Left lung (tissue), 4 donors: ENCODE measurements at regions not wholly inside any gene's neighbourhood (a gene's known extent, or its start where the extent isn't known, plus 50 kb on each side); places are given as distances from the start of the nearest gene placed in this dataset.

Source experiments
- ATAC-seq: fragments of 200-7000 bp; cut with Tn5 transposase; one replicate; pipeline ENCODE4 v1.9.1; 2020; ENCODE audit warnings: moderate library complexity
- DNase-seq, 4 donors: peaks; one replicate each; pipeline ENCODE4 v3.0.0-alpha.2; 2013 to 2020
- H3K27ac ChIP-seq, 2 donors: fragments of 200-600 bp; sonication (generic) in 1 of 2; one replicate each; pipeline versions ENCODE4 v1.5.0 to v1.8.0; 2020 to 2021
- H3K27me3 ChIP-seq, 2 donors: fragments of 200-600 bp; sonication (generic) in 1 of 2; one replicate each; pipeline versions ENCODE4 v1.5.0 to v1.8.0; 2020 to 2021
- H3K36me3 ChIP-seq, 2 donors: fragments of 200-600 bp; sonication (generic) in 1 of 2; one replicate each; pipeline versions ENCODE4 v1.5.0 to v1.8.0; 2020 to 2021
- H3K4me1 ChIP-seq, 2 donors: fragments of 200-600 bp; one replicate each; pipeline ENCODE4 v1.8.0; 2021
- H3K4me3 ChIP-seq, 2 donors: fragments of 200-600 bp; sonication (generic) in 1 of 2; one replicate each; pipeline versions ENCODE4 v1.5.0 to v1.8.0; 2020 to 2021; ENCODE audit warnings: mild to moderate bottlenecking in 1 of 2
- H3K9me3 ChIP-seq, 2 donors: fragments of 200-600 bp; sonication (generic) in 1 of 2; one replicate each; pipeline versions ENCODE4 v1.5.0 to v1.8.0; 2020 to 2021
- intact Hi-C, 2 donors: fragments of 100-400 bp; cut with DNase I; formaldehyde crosslinking; loops; one replicate each; pipeline versions ENCODE4 v1.11.2 to v1.14.2; 2022
- TF ChIP-seq, protein P1 (sequence below), 2 donors: fragments of 200-600 bp; sonication (generic) in 1 of 2; IDR thresholded peaks; one replicate each; pipeline versions ENCODE4 v1.5.0 to v1.8.0; 2021; ENCODE audit warnings: antibody characterized with exemption in 2 of 2
- donor health status: DM: no; HTN: yes; CAD: no.
- donor health status: DM: no; HTN: no; CAD: no.

DNA sequence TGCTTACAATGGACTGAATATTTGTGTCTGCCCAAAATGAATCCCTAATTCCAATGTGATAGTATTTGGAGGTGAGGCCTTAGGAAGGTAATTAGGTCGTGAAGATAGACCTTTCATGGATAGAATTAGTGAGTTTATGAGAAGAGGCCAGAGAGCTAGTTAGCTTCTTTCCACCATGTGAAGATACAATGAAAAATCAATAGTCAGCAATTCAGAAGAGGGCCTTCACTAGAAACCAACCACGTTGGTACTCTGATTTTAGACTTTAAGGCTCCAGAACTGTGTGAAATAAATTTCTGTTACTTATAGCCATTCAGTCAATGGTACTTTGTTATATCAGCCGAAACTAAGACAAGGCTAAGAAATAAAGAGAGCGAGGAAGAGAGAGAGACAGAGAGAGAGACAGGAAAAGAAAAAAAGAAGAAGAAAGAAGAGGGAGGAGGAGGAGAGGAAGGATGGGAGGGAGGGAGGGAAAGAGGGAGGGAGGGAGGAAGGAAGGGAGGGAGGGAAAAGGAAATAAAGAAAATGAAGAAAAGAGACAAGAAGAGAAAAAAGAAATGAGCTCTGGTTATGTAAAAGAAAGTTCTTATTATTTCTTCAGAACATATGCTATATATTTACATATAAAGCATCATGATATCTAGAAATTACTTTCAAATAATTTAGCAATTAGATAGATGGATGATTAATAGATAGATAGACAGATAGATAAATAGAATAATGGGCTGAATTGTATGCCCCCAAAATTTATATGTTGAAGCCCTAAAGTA lies 1725.3 kb downstream of the EFNA5 start:
- no peaks in the 10 kb centered on the region for H3K27me3 ChIP-seq

DNA sequence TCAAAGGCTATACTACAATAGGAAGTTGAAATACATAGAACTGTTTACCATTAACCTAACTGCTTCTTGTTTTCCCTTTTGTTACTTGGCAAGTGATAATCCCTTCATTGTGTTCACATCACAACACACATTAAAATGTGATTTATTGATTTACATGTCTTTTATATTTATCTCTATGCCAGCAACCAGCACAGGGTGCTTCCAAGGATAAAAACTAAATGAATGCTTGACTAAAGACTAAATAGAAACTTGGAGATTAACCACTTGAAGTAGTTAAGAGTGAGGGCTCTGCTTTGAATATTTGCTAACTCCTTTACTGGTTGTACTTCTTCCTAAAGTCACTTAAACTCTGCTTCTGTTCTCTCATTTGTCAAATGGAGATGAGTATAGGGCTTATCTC lies 1730.6 kb downstream of the EFNA5 start:
- no peak for DNase-seq
- TF ChIP-seq, protein P1, sequence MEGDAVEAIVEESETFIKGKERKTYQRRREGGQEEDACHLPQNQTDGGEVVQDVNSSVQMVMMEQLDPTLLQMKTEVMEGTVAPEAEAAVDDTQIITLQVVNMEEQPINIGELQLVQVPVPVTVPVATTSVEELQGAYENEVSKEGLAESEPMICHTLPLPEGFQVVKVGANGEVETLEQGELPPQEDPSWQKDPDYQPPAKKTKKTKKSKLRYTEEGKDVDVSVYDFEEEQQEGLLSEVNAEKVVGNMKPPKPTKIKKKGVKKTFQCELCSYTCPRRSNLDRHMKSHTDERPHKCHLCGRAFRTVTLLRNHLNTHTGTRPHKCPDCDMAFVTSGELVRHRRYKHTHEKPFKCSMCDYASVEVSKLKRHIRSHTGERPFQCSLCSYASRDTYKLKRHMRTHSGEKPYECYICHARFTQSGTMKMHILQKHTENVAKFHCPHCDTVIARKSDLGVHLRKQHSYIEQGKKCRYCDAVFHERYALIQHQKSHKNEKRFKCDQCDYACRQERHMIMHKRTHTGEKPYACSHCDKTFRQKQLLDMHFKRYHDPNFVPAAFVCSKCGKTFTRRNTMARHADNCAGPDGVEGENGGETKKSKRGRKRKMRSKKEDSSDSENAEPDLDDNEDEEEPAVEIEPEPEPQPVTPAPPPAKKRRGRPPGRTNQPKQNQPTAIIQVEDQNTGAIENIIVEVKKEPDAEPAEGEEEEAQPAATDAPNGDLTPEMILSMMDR (IDR thresholded peaks at IDR 0.05) = no peak

More for the DNA sequence above, 1725.3 kb downstream of the EFNA5 start:
- Histone ChIP-seq H3K4me3 (no peak overlapping the region), H3K4me1 (no peaks in the 10 kb centered on the region), H3K27ac (no peak overlapping the region), H3K9me3 (no peaks in the 10 kb centered on the region), H3K36me3 (no peaks in the 10 kb centered on the region)
- TF ChIP-seq, protein P1 (IDR thresholded peaks at IDR 0.05) = no peak
- no peak for DNase-seq
- intact Hi-C loops = no loop called here
- ATAC-seq = no peak

DNA sequence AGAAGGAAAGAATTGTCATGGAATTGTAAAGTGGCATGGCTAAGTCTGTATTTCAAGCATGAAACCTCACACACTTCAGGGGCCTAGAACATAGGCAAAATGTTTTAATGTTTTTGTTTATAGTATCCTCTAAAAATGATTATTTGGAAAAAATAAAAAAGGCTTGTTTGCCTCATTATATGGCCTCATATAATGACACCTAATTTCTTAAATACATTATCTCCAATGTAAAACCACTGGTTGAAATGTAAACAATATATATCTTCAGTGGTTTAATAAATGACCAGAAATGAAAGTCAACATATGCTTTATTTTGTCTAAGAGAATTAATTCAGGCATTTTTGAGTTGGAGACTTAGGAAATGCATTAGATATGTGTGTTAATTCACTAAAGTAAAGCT lies 1736.6 kb downstream of the EFNA5 start:
- TF ChIP-seq, protein P1 (IDR thresholded peaks at IDR 0.05) = no peak
- ATAC-seq (no peak), DNase-seq (no peak)
- no peaks in the 10 kb centered on the region for H3K4me1 ChIP-seq
- peaks cover 0 to 8% of the 10 kb centered on the region in 2 donors for H3K9me3 ChIP-seq
- H3K36me3 ChIP-seq = no peaks in the 10 kb centered on the region
- no peak overlapping the region for H3K4me3 ChIP-seq
- H3K27me3 ChIP-seq = no peaks in the 10 kb centered on the region
- intact Hi-C loops = no loop called here
- no peak overlapping the region for H3K27ac ChIP-seq

More for the DNA sequence above, 1730.6 kb downstream of the EFNA5 start:
- H3K27ac ChIP-seq = no peak overlapping the region
- H3K9me3 ChIP-seq = peaks cover 0 to 8% of the 10 kb centered on the region in 2 donors
- no peaks in the 10 kb centered on the region for H3K36me3 ChIP-seq
- intact Hi-C loops = no loop called here
- no peaks in the 10 kb centered on the region for H3K27me3 ChIP-seq
- ATAC-seq = no peak
- H3K4me3 ChIP-seq = no peak overlapping the region
- no peaks in the 10 kb centered on the region for H3K4me1 ChIP-seq

DNA sequence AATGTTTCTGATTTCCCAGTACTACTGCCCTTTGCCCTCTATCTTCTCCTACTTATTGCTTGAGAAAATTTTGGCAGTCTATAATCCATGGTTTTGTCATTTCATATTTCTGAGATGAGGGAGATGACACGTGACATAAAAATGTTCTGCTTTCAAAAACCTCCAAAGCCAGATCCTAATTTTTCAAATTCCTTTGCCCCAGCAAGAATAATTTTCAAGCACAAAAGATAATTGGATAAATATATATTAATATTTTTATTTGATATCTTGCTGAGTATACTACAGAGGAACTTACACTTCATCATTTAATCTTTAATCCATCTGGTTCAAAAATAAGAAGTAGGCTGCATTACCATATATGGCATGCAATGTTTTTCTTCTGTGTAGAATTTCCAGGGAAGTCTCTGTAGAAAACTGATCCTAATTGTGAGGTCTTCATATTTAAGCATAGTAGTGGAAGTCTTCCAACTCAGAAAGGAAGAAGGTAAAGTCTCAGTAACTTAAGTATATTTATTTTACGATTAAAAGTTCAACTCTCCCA lies 1738.8 kb downstream of the EFNA5 start:
- peak in 1 of 4 donors; percentile 37 for DNase-seq
- Histone ChIP-seq H3K27me3 (no peaks in the 10 kb centered on the region), H3K4me3 (no peak overlapping the region), H3K36me3 (no peaks in the 10 kb centered on the region), H3K27ac (no peak overlapping the region), H3K4me1 (no peaks in the 10 kb centered on the region), H3K9me3 (peaks cover 0 to 3% of the 10 kb centered on the region in 2 donors)
- ATAC-seq = no peak
- intact Hi-C loops = no loop called here
- TF ChIP-seq, protein P1 (IDR thresholded peaks at IDR 0.05) = no peak

DNA sequence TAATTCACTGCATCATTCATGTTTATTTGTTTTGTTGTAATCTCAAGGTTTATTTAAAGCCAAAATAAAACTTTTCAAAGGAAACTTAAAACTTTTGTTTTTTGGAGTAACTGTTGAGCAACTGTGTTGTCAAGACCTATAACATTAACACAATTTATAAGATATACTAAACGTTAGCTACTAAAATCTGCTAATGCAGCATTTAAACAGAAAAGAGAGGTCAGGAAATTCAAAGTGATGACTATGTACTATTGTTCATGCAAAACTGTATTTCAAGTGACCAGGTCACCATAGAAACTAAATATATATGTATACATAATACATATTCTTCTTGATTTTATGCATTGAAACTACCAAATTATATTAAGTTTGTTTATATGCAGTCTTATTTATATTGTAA lies 1740.9 kb downstream of the EFNA5 start:
- intact Hi-C loops = no loop called here
- TF ChIP-seq, protein P1 (IDR thresholded peaks at IDR 0.05) = no peak
- Histone ChIP-seq H3K4me1 (no peaks in the 10 kb centered on the region), H3K4me3 (no peak overlapping the region), H3K9me3 (peaks cover 0 to 3% of the 10 kb centered on the region in 2 donors), H3K36me3 (no peaks in the 10 kb centered on the region), H3K27me3 (no peaks in the 10 kb centered on the region), H3K27ac (no peak overlapping the region)
- ATAC-seq (no peak), DNase-seq (no peak)
